Islet precursor cell (in vitro differentiated cells): ENCODE measurements at regions not wholly inside any gene's neighbourhood (a gene's known extent, or its start where the extent isn't known, plus 50 kb on each side); places are given as distances from the start of the nearest gene placed in this dataset.

Source experiments
- DNase-seq: peaks from one replicate; pipeline ENCODE4 v3.0.0-alpha.2; 2018

DNA sequence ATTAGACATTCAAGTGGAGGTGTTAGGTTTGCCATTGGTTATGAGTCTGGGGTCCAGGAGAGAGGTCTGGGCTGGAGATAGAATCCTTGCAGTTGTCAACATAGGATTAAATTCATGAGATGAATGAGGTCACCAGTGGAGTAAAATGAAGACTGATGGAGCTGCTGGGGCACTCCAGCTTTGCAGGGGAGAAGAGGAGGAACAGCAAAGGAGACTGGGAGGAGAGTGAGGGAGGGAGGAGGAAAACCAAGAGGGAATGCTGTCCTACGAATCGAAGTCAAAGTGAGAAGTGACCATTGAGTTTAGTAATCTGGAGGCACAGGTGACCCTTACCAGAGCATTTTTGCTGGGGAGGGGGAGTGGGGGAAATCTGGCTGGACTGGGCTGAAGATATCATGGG, 178.2 kb upstream of the NR3C1 start:
- DNase-seq = no peak

DNA sequence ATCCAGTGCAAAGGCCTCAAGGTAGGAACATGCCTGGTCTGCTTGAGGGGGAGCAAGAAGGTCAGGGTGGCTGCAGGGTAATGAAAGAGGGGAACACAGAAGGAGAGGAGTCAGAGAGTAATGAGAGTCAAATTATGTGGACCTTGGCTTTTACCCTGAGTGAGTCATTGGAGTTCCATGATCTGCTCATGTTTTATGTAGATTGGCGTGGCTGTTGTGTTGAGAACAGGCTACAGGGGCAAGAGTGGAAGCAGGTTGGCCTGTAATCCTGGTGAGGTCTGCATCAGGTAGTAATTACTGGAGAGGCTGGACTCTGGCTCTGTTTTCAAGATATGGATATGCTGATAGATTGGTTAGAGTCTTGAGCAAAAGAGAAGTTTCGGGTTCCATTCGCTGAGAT, 177.7 kb upstream of the NR3C1 start:
- DNase-seq = no peak

DNA sequence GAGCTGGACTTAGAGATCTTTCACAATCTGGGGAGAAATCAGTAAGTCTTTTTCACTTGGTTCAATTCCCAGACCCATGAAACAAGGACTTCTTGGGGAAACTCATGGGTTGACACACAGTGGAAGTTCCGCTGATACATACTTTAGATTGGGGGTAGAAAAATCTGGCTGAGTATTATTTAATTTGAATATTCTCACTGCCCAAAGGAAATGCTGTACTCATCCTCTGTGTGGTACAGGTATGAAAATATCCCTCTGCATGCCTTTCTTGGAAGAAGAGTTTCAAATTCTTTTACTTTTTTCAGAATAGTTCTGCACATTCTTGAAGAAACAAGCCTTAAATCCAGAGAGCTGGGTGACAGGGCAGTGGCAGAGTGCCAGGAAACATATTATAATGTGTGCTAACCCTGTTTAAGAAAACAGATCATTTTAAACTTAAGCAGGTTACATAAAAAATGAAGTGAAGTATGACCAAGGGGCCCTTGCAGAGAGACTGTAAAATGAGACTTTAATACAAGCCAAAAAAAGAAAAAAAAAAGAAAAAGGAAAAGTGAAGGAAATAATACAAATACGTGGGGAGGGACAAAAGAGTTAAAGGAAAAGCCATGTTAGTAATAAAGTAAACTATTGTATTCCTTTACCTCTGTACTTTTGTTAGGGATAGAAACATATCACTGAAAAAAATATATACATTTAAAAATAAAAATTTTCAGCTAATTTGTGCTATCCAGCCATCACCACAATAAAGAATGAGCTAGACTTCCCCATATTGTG, 173.4 kb upstream of the NR3C1 start:
- no peak for DNase-seq

DNA sequence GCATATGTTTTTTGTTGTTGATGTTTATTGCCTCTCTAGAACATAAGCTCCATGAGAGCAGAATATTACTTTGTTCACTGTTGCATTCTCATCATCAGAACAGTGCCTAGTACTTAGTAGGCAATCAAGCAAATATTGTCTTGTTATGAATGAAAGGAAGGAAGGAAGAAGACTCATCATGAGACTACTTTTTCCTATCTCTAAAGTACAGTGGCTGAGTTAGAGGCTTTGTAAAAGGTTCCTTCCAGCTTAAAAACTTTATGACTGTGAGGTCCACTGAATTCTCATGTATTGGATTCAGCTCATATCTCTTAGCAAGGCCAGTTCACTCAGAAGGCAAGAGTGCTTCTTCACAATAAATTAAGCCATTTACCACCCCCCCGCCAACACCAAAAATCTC, 171.8 kb upstream of the NR3C1 start:
- no peak for DNase-seq

DNA sequence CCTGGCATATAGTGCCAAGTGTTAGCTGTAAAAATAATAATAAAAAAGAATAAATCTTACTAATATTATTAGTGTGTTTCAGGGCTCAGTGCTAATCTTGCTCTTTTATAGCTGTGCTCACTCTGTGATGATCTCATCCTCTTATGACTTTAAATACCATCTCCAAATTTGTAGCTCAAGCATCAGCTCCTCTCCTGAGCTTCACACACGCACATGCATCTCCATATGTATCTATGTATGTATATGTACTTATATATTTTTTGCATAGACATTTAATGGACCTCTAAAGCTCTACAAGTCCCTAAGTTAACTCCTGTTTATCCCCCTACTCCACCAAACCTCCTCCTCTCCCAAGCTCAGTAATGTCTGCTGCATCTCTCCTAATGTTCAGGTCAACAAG, 170.8 kb upstream of the NR3C1 start:
- DNase-seq = no peak

DNA sequence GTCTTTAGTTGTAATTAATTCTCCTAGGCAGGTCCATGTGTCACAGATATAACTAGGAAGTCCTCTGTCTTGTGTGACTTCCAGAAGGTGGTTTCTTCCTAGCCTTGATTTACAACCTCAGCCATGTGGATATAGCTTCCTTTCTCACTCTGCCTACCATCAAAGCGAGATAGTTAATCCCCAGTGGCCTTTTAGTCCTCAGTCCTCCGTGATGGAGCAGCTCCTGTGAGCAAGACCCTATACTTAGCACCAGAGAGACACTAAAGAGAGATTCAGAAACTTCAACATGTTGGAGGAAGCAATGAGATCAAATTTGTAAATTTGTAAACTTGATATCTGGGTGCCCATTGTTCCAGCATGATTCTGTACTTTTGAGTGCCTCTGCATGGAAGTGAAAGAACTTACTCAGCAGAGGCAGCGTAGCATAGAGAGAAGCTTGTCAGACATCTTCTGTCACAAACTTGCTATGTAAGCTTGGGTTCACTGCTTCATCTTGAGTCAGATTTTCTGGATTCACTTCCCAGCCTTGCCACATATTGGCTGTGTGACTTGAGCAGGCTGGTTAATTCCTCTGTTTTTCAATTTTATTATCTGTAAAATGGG, 170.2 kb upstream of the NR3C1 start:
- no peak for DNase-seq

DNA sequence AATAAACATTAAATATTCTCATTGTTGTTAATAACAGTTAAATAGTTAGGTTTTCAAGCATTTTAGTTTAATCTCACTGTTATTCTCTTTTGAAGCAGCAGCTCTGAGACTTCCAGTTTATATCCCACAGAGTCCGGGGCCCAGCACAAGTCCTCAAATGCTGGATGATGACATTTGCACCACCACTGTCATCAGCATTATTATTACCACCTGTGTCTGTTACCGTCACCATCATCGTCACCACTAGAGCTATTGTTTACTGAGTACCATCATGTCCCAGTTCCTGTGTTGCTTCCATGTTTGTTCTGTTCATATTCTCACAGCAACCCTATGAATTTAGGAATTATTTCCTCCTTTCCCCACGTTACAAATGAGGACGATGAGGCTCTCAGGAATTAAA, 169.2 kb upstream of the NR3C1 start:
- no peak for DNase-seq

DNA sequence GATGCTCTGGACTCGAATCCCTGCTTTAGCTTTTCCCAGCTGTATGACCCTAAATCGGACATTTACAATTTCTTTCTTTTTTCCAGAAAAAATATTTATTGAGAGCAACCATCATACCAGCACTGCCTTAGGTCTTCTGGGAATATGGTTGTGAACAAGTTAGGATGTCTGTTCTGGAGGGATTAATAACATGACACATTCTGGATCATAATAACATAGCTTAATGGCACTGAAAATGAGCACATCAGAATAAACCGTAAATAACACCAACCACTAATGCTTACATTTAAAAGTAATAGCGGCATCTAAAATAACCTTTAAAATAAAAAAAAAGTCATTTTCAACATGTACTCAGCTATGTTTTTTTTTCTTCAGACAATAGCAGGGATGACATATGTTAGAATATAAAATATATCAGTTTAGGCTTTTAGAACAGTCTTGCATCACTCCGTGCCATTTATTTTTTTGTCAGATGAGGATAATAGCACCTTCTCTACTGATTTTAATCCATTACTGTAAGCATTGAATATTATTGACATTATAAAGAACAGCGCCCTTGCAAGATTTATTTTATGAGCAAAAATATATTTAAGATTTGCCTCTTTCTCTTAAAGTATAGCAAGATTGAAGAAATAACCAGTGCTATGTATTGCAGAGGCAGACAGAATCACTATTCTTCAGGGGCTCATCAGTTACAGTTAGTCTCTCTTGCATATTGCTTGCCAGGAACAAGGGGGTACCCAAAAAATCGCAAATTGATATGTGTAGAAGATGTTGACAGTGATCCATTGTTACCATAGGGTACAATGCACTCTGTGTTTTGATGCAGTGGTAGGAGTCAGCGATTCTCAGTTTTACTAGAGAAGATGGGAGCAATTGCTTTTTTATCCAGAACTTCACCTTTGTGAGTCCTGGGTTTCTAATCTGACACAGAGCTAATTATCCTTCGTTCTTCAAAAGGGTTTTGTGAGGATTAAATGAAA, 168.4 kb upstream of the NR3C1 start:
- no peak for DNase-seq

DNA sequence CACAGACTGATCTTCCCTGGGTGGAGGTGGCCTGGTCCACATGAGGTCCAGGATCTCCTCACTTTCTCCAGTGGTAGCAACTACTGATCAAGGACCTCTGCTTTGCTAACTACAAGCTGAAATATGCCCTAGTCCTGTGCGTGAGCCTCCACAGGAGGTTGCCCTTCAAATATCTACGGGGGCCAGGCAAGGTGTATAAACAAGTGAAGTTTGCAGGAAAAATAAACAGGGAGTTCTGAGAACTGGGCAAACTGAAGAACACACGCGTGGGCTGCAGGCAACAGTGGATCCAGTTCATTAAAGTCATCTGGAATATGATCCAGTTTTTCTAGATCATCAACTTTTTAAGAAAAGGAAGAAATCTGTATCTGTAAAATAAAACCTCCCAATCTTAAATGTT, 167.5 kb upstream of the NR3C1 start:
- DNase-seq = no peak

DNA sequence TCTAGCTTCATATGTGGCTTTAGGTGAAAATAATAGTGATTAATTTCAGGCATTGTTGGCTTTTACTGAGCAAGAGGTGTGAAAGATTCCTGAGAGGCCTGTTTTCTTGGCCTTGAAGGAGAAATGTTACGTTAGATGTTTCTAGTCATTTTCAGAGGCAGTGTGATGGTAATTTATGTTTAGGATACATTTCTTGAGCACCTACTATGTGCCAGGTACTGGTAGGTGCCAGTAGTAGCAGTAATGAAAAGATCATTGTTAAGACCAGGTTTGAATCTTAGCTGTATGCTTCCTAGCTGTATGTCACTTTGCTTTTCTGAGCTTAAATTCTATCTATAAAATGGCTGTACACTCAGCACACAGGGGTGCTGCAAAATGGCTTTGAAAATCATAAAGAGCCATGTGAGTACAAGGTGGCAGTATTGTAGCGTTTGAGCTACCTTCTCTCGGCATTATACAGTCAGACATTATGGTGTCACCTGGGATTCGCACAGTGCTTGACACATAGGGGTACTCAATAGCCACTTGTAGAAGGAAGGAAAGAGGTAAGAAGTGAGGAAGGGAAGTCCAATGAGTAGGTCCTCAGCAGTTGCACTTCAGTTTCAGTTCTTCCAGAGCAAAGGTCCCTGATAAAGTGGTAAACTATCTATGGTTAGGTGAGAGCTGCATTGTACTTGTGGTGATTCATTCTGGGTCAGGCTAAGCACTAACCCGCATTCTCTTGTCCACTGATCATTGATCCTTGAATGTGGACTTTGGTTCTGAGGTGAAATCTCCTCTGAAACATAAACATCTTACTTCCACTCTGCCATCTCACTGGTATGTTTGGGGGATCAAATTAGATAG, 166.5 kb upstream of the NR3C1 start:
- no peak for DNase-seq

DNA sequence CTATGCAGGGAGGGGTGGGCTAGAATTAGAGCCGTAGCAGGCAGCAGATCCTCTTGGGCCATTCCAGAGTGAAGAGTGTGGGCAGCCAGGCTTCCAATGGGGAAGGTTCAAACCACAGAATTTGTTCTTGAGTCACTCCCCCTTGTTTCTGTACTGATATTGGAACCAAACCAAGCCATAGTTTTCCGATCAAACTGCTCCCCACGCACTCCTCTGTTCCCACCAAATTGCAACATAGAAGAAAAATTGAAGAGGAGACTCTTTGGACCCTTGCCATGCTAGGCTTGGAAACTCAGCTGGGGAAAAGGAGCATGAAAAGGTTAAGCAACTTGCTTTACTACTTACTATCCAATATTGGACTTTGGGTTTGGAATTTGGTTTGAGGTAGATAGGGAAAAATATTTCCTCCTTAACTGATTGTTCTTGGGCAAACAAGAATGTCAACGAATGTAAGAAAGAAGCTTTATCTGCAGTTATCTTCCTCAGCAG, 165.8 kb upstream of the NR3C1 start:
- no peak for DNase-seq

DNA sequence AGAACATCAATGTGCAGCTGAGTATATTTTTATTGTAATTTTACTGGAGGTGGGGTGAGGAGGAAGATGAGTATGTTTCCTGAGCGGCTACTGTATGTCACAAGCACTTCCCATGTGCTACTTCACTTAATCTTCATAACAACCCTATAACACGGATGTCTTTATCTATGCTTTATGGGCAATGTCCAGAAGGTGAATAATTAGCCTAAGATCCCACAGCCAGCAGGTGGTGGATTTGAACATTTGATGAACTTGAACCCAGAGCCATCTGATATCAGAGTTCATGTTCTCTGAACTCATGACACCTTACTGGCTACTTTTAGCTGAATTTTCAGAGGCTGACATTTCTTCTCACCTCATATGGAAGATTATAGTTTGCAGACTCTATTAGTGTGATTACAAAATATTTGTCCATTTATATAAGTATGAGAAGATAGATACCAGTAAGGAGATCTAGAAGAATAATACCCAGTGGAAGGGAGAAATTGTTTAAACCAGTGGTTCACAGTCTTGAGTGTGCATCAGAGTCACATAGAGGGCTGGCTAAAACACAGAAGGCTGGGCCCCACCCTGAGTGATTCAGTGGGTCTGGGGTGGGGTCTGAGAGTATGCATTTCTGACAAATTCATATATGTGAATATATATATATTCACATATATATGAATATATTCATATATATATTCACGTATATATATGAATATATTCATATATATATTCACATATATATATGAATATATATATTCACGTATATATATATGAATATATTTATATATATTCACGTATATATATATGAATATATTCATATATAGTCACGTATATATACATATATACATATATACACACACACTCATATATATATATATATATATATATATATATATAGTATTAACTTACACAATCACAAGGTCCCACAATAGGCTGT, 164.4 kb upstream of the NR3C1 start:
- no peak for DNase-seq

DNA sequence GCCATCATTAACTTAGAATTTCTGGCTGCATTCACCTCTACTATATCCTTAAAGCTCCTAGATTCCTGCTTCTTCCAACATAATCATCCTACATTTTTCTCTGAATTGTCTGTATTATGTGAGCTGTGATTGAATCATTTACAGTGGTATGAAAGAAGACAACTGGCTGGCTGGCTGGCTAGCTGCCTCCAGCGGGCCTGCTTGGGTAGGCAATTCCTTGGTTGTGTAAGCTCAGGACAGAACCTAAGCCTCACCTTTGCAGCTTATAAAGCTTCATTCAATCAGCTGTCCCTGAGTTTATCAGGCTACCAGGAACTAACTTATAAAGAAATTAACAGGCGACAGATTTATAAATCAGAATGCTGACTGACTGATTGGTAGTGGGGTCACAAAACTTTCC, 162.7 kb upstream of the NR3C1 start:
- DNase-seq = no peak

DNA sequence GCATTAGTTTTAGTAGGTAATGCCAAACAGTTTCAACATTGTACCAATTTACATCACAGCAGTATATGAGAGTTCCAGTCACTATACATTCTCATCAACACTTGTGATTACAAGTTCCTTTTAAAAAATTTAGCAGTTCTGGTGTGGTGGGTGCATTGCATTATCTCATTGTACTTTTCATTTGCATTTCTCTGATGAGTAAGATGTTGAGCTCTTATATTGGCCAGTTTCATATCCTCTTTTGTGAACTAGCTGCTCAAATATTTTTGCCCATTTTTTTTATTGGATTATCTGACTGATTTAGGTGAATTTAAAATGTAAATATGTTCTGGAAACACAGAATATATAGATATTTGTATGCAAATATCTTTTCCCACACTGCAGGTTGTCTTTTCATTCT, 160.9 kb upstream of the NR3C1 start:
- DNase-seq = no peak

DNA sequence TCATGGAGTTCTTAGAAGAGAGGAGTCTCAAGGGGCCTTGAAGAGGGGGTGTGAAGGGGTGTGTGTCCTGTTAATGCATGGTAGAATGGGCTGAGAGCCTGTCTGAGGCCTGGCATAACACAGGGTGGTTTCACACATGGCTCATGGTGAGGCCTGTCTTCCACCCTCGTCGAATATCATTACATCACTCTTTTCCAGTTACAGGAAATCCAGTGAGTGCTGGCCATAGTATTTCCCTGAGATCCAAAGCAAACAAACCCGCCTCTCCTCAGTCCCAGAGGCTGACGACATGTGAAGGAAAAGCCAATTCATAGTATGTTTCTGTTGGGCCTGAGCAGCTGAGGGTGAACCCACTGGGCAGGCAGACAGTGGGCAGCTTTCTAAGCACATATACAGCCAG, 159.4 kb upstream of the NR3C1 start:
- DNase-seq = no peak

DNA sequence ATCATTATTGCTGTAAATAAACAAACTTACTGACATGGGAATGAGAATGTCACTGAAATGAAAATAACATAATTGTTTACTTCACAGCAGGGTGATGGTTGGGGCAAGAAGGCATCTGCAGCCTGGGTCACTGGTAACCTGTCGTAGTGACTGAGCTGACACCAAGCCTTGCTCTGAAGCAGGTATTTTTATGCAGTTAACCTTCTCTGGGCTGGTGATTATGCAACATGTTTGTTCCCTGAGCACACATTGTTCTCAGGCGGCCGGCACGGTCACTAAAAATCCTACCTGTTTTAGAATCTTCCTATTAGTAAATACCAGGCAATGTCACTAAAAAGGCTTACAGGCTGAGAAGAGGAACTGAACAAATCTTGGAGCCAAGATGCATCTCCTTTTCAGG, 157.7 kb upstream of the NR3C1 start:
- no peak for DNase-seq

DNA sequence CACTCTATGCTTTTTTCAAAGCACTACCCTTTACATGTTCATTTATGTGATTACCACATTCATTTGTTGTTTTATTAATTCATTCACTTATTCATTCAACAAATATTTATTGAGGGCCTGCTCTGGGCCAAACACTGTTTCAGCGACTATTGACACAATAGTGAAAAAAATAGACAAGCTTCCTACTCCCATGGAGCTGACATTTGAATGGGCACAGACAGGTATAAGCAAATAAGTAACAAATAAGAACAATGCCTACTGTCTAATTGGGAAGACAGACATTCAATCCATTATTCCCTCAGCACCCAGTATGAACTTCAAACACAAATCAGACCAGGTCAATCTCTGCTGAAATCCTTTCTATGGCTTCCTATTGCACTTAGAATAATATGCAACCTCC, 156.9 kb upstream of the NR3C1 start:
- DNase-seq = no peak

DNA sequence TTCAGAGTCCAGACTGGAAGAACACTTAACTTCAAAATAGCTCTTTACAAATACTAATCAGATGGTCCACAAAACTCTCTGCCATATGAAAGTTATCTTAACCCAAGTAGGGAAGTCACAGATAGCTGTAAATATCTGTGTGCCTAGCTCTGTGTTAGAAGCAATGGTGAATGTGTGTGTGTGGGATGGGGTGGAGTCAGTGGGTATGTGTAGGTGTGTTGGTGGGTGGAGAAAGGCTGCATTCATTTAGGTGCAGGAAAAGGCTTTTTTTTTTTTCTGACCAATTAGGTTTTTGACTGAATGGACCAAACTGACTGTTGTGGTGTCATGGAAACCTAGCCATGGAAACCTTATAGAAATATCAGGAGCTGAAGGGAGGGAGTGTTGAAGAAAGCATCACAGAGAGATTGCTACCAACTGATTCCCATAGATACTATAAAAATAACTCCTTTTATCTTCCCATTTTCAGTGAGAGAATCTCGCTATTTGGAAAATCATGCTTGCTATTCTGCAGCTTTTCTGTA, 156.2 kb upstream of the NR3C1 start:
- DNase-seq = no peak

DNA sequence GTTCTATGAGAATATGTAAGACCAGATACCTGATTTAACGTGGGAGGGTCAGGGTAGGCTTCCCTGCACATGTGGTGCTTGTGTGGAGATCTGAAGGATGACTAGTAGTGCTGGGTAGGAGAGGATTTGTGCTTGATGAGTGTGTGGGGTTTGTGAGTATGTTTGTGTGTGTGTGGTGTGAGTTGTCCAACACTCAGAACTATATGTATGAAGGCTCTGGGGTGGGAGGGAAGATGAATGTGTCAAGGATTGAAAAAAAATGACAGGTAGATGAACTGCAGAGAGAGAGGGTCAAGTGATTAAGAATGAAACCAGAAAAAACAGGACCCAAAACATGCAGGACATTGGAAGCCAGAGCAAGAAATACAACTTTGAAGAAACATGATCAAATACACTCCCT, 154.6 kb upstream of the NR3C1 start:
- DNase-seq = no peak

DNA sequence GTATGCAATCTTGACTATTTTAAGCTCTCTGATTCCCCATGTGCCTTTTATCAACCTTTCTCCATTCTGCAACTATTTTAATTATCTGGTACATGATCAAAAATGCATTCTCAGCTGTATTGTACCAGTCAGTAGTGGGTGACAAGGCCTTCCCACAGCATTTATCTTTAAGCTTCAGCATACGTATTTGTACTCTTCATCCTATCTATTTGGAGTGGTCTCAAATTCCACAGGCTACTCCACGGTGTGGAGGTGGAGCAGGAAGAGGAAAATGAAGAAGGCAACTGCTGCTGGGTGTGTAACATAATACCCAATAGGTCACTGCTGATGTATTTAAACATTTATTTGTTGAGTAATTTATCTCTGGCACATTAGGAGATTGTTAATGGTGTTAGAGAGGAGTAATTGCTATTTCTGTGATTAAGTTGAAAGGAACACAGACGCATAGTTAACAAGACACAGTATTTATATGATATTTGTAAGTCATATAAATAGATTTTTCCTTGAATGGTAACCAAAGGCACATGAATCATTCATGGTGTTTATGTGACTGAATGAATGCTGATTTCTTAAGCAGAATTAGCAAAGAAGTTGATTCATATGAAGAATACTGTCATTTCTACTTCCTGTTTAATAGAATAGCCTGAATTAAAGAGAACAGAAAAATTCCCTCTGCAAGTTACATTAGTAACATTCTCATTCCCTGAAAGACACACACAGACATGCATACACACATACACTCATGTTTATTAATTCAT, 153.8 kb upstream of the NR3C1 start:
- no peak for DNase-seq
